PC-3 (cell line): ENCODE measurements at regions not wholly inside any gene's neighbourhood (a gene's known extent, or its start where the extent isn't known, plus 50 kb on each side); places are given as distances from the start of the nearest gene placed in this dataset.
"Not testable (repeated sequence)": the region's sequence is repeated elsewhere in the genome, so short reads cannot be mapped to it uniquely, and the experiment has no call there.

Source experiments
- ATAC-seq: fragments of 200-7000 bp; cut with Tn5 transposase; 2 replicates; pipeline ENCODE4 v1.9.1; 2020; ENCODE audit warnings: mild to moderate bottlenecking, moderate library complexity
- BruUV-seq: library from RNA; stranded (reverse); fragments of 400-500 nt; replicated peaks from 2 replicates; lab custom pipeline; 2021; lab: Mats Ljungman, UMichigan
- CTCF ChIA-PET: fragments of 300-600 bp; sonication (Branson Sonifier 250); formaldehyde crosslinking; loops from one replicate; lab custom pipeline; 2022; ENCODE audit warnings: antibody characterized with exemption; lab: Charles Lee
- POLR2A ChIA-PET: fragments of 300-600 bp; sonication (Branson Sonifier 250); formaldehyde crosslinking; loops from one replicate; lab custom pipeline; 2022; ENCODE audit warnings: antibody characterized with exemption; ENCODE audit not compliant: unreplicated experiment; lab: Charles Lee
- DNase-seq: peaks from one replicate; pipeline ENCODE4 v3.0.0-alpha.2; 2015
- H2AFZ ChIP-seq: fragments of 300-600 bp; sonication (generic); 2 replicates; pipeline ENCODE4 v1.6.0; 2016; ENCODE audit warnings: antibody characterized with exemption, low read length
- H3F3A ChIP-seq: fragments of 300-600 bp; sonication (generic); one replicate; pipeline ENCODE4 v1.6.0; 2017; ENCODE audit warnings: antibody characterized with exemption, low read length, control low read depth, mild to moderate bottlenecking; ENCODE audit not compliant: unreplicated experiment
- H3K27ac ChIP-seq: fragments of 300-600 bp; sonication (generic); 2 replicates; pipeline ENCODE4 v1.5.1; 2016; ENCODE audit warnings: mild to moderate bottlenecking, low read length
- H3K27me3 ChIP-seq: fragments of 300-600 bp; sonication (generic); 2 replicates; pipeline ENCODE4 v1.6.1; 2016; ENCODE audit warnings: low read length, mixed read lengths
- H3K36me3 ChIP-seq: fragments of 300-600 bp; sonication (generic); 2 replicates; pipeline ENCODE4 v1.6.1; 2016; ENCODE audit warnings: low read depth, mixed run types, low read length, mixed read lengths
- H3K4me1 ChIP-seq: fragments of 300-600 bp; sonication (generic); 2 replicates; pipeline ENCODE4 v1.5.1; 2016; ENCODE audit warnings: low read length; ENCODE audit not compliant: insufficient read depth
- H3K4me2 ChIP-seq: fragments of 300-600 bp; sonication (generic); 2 replicates; pipeline ENCODE4 v1.6.0; 2016; ENCODE audit warnings: low read length
- H3K4me3 ChIP-seq: fragments of 300-600 bp; sonication (generic); 2 replicates; pipeline ENCODE4 v1.5.1; 2016; ENCODE audit warnings: mild to moderate bottlenecking, low read length, mixed read lengths
- H3K79me2 ChIP-seq: fragments of 300-600 bp; sonication (generic); 2 replicates; pipeline ENCODE4 v1.6.1; 2017; ENCODE audit warnings: low read length, mixed read lengths
- H3K9ac ChIP-seq: fragments of 300-600 bp; sonication (generic); 2 replicates; pipeline ENCODE4 v1.6.0; 2016; ENCODE audit warnings: mild to moderate bottlenecking, low read length
- H3K9me2 ChIP-seq: fragments of 300-600 bp; sonication (generic); replicated peaks from 2 replicates; pipeline ENCODE4 v1.6.1; 2016; ENCODE audit warnings: mixed run types, low read length, mixed read lengths
- H3K9me3 ChIP-seq: fragments of 300-600 bp; sonication (generic); 2 replicates; pipeline ENCODE4 v1.6.1; 2016; ENCODE audit warnings: low read length, mixed read lengths
- H4K20me1 ChIP-seq: fragments of 300-600 bp; sonication (generic); 2 replicates; pipeline ENCODE4 v1.6.1; 2016; ENCODE audit warnings: low read length, mixed read lengths
- EZH2 ChIP-seq: fragments of 300-600 bp; sonication (generic); IDR thresholded peaks from one replicate; pipeline ENCODE4 v1.6.1; 2017; ENCODE audit warnings: antibody characterized with exemption, mild to moderate bottlenecking, low read length; ENCODE audit not compliant: unreplicated experiment
- EZH2phosphoT487 ChIP-seq: fragments of 300-600 bp; sonication (generic); IDR thresholded peaks from 2 replicates; pipeline ENCODE4 v1.6.1; 2018; ENCODE audit warnings: mild to moderate bottlenecking, antibody characterized with exemption, low read length, borderline replicate concordance
- intact Hi-C: fragments of 100-400 bp; cut with micrococcal nuclease; formaldehyde crosslinking; loops from 2 replicates; pipeline ENCODE4 v1.9.0; 2023
- TF ChIP-seq, protein P1 (sequence below): fragments of 300-600 bp; sonication (generic); conservative IDR thresholded peaks from 2 replicates; pipeline ENCODE4 v1.5.1; 2017; ENCODE audit warnings: antibody characterized with exemption, low read depth, mild to moderate bottlenecking, low read length

GRCh38 chr7:45268013-45268412 is 110.4 kb downstream of the RAMP3 start:
- H3K4me1 ChIP-seq: no peaks in the 10 kb centered on the region
- ChIA-PET CTCF (no interaction called here), POLR2A (no interaction called here)
- H3K79me2 ChIP-seq: no peaks in the 10 kb centered on the region
- no peak overlapping the region for H3K4me2 ChIP-seq
- H3F3A ChIP-seq: no peaks in the 10 kb centered on the region
- H3K9me2 ChIP-seq: no peaks in the 10 kb centered on the region
- peaks cover 12% of the 10 kb centered on the region for H3K27me3 ChIP-seq
- no peak for TF ChIP-seq EZH2
- TF ChIP-seq, protein P1, sequence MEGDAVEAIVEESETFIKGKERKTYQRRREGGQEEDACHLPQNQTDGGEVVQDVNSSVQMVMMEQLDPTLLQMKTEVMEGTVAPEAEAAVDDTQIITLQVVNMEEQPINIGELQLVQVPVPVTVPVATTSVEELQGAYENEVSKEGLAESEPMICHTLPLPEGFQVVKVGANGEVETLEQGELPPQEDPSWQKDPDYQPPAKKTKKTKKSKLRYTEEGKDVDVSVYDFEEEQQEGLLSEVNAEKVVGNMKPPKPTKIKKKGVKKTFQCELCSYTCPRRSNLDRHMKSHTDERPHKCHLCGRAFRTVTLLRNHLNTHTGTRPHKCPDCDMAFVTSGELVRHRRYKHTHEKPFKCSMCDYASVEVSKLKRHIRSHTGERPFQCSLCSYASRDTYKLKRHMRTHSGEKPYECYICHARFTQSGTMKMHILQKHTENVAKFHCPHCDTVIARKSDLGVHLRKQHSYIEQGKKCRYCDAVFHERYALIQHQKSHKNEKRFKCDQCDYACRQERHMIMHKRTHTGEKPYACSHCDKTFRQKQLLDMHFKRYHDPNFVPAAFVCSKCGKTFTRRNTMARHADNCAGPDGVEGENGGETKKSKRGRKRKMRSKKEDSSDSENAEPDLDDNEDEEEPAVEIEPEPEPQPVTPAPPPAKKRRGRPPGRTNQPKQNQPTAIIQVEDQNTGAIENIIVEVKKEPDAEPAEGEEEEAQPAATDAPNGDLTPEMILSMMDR: no peak
- TF ChIP-seq EZH2phosphoT487: no peak
- ATAC-seq (no peak), DNase-seq (no peak)
- no peak overlapping the region for H3K27ac ChIP-seq
- no peak overlapping the region for H3K4me3 ChIP-seq
- intact Hi-C loops: no loop called here
- no peaks in the 10 kb centered on the region for H3K9me3 ChIP-seq
- no peak overlapping the region for H2AFZ ChIP-seq
- BruUV-seq: no TSS peak
- no peak overlapping the region for H3K9ac ChIP-seq
- H4K20me1 ChIP-seq: no peaks in the 10 kb centered on the region
- H3K36me3 ChIP-seq: no peaks in the 10 kb centered on the region

- no peaks in the 10 kb centered on the region for H3K4me1 ChIP-seq
- H3K9ac ChIP-seq: no peak overlapping the region
- no peaks in the 10 kb centered on the region for H3K36me3 ChIP-seq
- ChIA-PET CTCF (no interaction called here), POLR2A (no interaction called here)
- H3K9me2 ChIP-seq: no peaks in the 10 kb centered on the region
- no peaks in the 10 kb centered on the region for H4K20me1 ChIP-seq
- H3F3A ChIP-seq: no peaks in the 10 kb centered on the region
- no peak overlapping the region for H3K4me2 ChIP-seq
- no peak overlapping the region for H3K27ac ChIP-seq
- H3K27me3 ChIP-seq: peaks cover 12% of the 10 kb centered on the region
- TF ChIP-seq EZH2phosphoT487 (no peak), EZH2 (no peak)
- TF ChIP-seq, protein P1: no peak
- H3K4me3 ChIP-seq: no peak overlapping the region
- no peaks in the 10 kb centered on the region for H3K9me3 ChIP-seq
- no peaks in the 10 kb centered on the region for H3K79me2 ChIP-seq
- DNase-seq: no peak
- BruUV-seq: no TSS peak
- no peak overlapping the region for H2AFZ ChIP-seq
- ATAC-seq: no peak
- intact Hi-C loops: no loop called here
These were observed 111.6 kb downstream of the RAMP3 start for GRCh38 chr7:45269192-45269591.

DNA sequence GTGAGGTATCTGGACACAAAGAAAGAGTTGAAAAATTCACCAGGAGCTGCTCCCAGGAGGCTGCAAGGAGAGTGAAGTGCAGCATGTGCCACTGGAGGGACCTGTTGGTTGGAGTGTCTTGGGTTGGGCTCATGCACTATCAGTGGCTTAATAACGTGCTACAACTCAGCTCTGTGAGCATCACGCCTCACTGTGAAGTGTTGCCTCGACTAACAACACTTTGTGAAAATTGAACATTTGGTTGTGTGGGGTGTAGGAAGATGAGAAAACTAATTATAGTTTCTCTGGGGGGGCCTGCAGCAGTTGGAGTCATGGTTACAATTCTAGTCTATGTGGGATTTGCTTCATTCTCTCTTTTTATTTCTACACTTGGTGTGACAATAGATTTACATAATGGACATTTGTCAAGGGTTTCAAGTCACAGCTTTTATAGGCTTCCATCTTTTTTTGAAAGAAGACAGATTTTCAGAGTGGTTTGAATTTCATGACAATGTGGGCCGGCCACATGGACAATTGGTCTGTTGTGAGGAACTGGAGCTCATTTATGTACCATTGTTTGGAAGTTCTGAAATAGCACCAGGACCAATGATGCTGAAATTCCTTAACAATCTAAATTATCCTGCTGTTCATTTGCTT is 121.3 kb downstream of the RAMP3 start:
- ATAC-seq (no peak), DNase-seq (no peak)
- CTCF ChIA-PET: interaction anchor here (0.5 kb wide), 1 partner anchor 441 kb away, joined by 7 read pairs; no protein-coding TSS in a partner anchor
- no TSS peak for BruUV-seq
- TF ChIP-seq EZH2phosphoT487 (no peak), EZH2 (no peak)
- TF ChIP-seq, protein P1: no peak
- Histone ChIP-seq H3K27me3 (peaks cover 23% of the 10 kb centered on the region; the same call in 1 of the 2 replicates), H3K9me3 (no peaks in the 10 kb centered on the region), H3K4me3 (no peak overlapping the region), H3K4me1 (no peaks in the 10 kb centered on the region), H3K79me2 (no peaks in the 10 kb centered on the region), H3K4me2 (no peak overlapping the region), H3K27ac (no peak overlapping the region), H3K36me3 (no peaks in the 10 kb centered on the region), H2AFZ (no peak overlapping the region), H3F3A (no peaks in the 10 kb centered on the region), H3K9ac (no peak overlapping the region), H3K9me2 (no peaks in the 10 kb centered on the region), H4K20me1 (no peaks in the 10 kb centered on the region)
- intact Hi-C loops: no loop called here
- POLR2A ChIA-PET: no interaction called here

GRCh38 chr7:45289611-45290010 is 132.0 kb downstream of the RAMP3 start:
- H3K9me3 ChIP-seq, POLR2A ChIA-PET, DNase-seq, H4K20me1 ChIP-seq, H3K4me2 ChIP-seq, H3K27me3 ChIP-seq, intact Hi-C loops, ATAC-seq, H3K4me1 ChIP-seq, H2AFZ ChIP-seq, H3K4me3 ChIP-seq, H3K36me3 ChIP-seq, H3F3A ChIP-seq, CTCF ChIA-PET, BruUV-seq, H3K27ac ChIP-seq, H3K79me2 ChIP-seq, H3K9me2 ChIP-seq, H3K9ac ChIP-seq: not testable (repeated sequence)
